Ureter (tissue), 1 donor: ENCODE measurements at regions not wholly inside any gene's neighbourhood (a gene's known extent, or its start where the extent isn't known, plus 50 kb on each side); places are given as distances from the start of the nearest gene placed in this dataset.
"Not testable (repeated sequence)": the region's sequence is repeated elsewhere in the genome, so short reads cannot be mapped to it uniquely, and the experiment has no call there.

Source experiments
- DNase-seq: peaks from one replicate; pipeline ENCODE4 v3.0.0-alpha.2; 2020; ENCODE audit warnings: low spot score
- donor health status: DM: yes; HTN: yes; CAD: no.

DNA sequence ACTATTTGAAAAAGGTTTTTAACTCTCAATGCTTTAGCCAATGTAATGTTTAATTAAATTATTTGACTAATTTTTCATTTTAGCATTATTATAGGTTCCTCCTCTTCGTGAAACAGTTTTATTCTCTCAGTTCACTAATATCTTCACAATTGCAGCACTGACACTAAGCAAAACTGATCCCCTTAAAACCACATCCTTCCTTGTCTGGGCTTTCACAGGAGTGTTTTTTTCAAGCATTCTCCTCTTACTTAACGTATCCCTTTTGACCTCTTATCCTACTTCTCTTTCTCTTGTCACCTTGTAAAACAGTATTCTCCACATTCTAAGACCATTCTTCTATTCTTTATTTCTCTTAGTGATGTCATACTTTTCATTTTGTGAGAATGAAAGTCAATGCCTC lies 112.8 kb downstream of the DSC3 start:
- no peak for DNase-seq

GRCh38 chr18:30929065-30929464 lies 113.5 kb downstream of the DSC3 start:
- DNase-seq, result no peak

DNA sequence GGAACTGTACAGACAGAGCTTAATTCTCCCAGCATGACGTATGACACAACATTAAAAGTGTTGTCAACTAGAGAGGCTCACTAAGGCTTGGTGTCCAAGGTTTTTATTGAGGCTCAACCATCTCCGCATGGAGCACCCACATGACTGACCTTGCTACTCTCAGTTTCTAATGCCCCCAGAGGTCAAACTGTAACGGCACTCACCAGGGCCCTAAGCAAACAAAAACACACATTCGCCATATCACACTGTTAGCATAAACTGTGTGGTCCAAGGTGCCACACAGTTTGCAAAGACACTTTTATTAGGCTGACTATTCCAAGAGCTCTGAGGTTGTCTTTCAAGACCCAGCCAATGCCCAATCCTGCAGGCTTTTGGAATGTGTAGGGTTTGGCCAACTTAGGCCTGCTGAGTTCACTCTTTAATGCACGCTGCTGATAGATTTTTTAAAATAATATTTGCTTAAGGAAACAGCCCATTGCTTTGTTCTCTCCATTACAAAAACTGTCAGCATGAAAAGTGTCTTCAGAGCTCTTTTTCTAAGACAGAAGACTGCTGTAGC lies 114.9 kb downstream of the DSC3 start:
- DNase-seq, result no peak

DNA sequence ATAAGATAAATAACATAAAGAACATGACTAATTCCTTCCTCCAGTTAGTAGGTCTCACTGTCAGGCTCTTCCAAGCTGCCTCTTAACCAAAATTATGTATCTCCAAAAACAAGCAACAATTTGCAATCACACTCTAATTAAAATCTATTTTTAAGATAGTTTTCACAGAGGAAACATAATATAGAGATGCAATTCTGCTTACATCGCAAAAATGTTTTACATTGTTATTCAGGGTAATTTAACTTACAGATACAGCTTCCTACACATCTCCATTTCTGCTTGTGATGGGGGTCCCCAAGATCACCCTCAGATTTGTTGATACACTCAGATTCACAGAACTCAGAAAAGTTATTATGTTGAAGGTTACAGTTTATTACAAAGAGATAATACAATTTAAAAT lies 115.5 kb downstream of the DSC3 start:
- no peak for DNase-seq

GRCh38 chr18:30925795-30926194 lies 116.7 kb downstream of the DSC3 start:
- no peak for DNase-seq

DNA sequence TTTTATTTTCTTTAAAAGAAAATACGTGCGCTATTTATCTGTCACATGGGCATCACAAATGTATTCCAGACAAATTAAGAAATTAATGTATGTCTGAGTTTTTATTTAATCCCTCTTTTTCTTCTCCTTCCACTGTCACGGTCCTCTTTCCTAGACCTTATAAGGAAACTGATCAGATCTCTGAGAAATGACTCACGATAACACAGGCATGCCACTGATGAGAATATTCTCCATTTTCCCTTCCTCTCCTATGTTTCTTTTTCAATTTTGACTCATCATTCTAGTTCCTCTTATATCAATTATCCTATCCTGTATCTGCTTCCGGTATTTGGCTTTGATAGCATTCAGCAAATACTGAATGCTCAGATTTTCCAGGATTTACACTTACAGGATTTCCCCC lies 121.8 kb downstream of the DSC3 start:
- DNase-seq, result no peak

DNA sequence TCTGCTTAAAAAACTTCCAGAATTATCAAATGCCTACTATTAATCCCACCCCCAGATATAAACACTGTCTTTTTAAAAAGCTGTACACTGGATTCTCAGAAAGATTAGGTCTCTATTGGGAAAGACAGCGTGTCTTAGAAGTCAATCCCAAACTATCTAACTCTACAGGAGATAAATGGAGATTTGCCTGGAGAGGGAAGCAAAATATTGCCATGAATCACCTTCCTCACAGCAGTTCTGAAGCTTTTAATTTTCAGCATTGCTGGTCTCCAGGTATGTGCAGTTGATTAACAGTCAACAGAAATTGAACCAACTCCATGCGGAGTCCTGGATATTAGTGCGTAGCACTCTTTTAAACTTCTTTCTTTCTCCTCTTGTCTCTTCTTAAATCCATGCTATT lies 122.2 kb downstream of the DSC3 start:
- DNase-seq, result no peak

DNA sequence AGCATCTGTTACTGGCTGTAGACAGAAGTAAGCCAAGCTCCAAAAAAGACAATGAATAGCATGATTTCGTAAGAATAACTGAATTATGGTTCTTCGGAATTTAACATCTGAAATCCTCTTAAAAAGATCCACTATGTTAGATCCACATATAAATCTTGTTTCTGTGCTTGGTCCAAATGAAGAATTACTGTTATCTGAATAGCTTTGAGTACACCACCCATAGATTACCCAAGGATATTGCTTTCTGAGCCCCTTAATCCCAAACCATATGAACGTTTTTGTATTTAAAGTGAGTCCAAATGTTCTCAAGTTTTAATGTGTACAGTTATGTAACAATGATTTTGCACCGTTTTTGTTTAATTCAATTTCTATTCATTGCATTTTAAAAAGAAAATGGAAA lies 124.9 kb downstream of the DSC3 start:
- no peak for DNase-seq

DNA sequence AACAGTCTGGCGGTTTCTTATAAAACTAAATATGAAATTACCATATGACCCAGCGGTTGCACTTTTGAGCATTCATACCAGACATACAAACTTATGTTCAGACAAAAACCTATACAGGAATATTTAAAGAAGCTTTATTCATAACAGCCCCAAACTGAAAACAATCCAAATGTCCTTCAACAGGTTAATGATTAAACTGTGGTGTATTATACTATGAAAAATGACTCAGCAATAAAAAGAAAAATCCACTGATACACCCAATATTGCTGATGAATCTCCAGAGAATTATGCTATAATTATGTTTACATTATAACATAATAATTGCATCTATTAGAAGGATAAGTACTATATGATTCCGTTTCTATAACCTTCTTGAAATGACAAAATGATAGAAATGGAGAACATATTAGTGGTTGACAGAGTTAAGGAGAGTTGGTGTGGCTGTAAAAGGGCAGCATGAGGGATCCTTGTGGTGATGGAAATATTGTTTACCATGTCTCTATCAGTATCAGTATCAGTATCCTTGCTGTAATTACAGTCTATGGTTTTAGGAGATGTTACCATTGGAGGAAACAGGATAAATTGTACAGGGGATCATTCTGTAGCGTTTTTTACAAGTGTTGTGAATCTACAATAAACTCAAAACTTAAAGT lies 127.1 kb downstream of the DSC3 start:
- no peak for DNase-seq

- DNase-seq, result no peak
Measured at GRCh38 chr18:30908381-30908780, 134.2 kb downstream of the DSC3 start.

DNA sequence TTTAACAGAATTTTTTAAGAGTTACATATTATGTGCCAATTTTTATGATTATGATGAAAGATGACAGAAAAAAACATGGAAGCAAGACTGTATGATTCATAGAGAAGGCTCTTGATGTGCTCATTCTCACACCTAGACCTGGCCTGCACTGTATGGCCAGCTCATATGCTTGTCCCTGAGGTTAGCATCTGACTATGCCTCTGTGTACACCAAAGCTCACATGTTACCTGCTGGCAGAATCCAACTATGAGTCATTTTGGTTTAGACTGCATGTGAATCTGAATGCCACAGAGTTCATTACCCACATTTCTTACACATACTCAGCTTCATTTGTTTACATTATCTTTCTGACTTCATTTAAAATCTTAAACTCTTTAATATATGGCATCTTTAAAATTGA lies 139.0 kb downstream of the DSC3 start:
- DNase-seq, result no peak

DNA sequence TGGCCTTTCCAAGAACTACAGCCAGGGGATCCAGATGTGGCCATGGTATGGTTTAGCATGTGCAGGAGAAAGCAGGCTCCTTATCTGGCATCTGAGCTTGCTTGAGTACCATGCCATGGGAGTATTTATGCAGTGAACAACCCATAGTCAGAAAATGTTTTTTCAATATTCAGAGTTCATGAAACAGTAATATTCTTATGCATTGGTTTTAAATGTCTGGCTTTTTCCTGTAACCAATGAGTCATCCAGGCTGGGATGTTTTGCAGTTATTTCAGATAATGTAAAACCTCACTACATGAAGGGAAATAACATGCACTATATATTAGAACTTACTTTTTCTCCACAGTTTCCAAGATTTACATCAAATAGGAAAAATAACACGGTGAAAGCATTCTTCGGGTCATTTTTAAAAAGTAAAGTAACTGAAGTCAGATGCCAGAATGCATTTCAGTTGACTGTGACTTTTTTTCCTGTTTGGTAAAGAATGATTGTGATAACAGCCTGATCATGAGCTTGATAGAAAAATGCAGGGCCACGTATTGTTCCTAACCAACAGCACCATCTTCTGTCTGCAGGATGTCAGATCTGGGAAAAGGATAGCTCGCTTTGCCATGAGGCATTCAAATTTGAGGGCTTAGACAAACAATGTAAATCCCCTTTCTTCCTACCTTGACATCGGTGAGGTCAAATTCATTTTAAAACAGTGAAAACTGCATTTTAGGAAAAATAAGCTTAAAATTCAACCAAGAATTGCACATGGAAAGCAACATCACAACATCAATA lies 152.8 kb downstream of the DSC3 start:
- no peak for DNase-seq

DNA sequence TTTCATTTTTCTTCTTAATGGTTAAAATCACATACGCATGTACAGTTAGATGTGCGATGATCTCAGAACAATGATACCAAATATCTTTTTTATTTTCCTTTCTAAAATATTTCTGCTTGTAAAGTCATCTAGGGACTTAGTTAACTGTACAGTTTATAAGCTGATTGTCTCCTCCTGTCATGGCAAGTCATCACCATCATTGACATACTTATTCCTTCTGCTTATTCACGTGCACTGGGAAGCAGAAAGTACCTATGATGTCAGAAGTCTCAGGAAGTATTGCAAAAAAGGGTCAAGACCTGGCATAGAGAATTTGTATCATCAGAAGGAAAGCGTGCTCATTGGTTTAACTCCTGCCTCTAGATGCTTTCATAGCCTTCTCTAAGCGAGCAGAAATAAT lies 154.2 kb downstream of the DSC3 start:
- no peak for DNase-seq

DNA sequence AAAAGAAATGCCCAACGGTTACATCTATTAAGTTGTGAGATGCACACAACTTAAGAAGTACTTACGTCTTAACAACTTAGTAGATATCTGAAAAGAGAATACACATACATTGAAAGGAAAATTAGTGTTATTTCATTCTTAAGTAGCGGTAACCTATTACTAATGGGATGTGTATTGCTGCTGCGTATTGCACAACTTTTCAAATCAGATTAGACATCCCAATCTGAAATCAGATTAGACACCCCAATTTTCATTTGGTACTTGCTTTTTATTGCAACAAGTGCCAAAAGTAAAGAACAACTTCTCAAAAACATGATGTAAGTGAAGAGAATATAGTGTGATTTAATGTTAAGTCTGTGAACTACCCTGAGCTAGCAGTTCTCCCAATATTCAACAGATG lies 155.5 kb downstream of the DSC3 start:
- no peak for DNase-seq

DNA sequence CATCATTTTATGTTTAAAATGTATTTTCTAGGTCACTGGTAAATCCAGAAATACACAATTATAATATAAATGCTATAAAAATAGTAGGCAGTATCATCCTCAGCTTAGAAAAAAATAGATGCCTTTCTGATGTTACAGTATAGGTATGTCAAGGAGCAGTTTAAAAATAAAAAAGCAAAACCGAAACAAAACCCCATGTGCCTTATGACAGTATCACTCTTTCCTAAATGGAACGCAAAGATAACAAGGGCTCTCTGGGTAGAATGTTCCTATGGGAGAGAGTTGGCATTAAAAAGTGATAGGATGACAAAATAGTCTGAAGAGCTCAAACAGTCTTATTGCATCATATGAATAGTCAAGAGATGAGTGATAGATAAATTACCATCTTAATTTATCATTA lies 172.1 kb downstream of the DSC3 start:
- no peak for DNase-seq

- no peak for DNase-seq
Measured at GRCh38 chr18:30862900-30863299, 179.6 kb downstream of the DSC3 start.

DNA sequence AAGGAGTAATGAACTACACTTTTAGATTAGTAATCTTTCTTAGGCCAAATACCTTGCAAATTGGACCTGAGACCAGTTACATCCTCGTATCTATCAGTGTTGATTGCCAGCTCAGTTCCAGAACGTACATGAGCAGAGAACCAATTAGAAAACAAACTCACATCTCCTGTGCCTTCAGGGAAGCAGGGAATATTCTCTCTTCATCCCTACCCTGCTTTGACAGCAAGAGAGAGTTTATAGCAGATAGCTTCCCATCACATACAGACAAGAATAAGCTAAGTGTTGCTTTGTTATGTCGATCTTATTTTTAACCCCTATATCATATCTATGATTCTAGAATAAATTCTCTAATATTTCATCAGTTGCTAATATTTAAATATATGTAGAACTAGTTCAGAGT lies 181.8 kb downstream of the DSC3 start:
- no peak for DNase-seq

- no peak for DNase-seq
Measured at GRCh38 chr18:30859036-30859435, 183.5 kb downstream of the DSC3 start.

DNA sequence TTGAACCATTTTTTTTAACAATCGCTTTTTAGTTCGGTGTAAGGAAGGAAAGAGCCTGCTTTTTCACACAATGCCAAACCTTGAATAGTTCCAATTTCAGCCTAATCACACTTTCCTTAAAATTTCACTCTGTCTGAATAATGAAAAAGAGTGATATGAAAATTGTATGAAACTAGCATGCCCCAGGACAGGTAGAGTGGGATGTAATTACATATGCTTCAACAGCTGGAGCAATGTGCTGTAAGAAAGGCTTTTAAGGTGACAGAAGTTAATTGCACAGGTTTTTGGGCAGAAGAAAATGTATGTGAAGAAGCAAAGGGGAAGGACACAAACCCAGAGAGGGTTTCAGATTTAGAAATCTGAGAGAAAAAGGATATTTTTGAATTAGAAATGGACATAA lies 184.0 kb downstream of the DSC3 start:
- no peak for DNase-seq

DNA sequence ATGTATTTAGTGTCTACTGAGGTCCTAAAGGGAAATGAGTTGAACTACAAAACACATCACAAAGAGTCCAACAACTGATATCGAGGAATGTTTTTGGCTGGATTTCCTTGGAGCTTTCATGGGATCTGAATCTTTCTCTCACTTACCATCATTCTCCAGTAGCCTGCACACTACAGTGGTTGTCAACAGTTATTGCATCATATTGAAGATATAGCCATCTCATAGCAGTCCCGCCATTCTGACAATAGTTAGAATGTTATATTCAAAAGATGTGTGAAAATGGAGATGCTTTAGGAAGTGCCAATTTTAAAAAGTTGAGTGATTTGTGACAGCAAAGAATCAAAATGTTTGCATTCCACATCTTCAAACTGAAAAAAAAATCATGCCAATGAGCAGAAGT lies 186.8 kb downstream of the DSC3 start:
- DNase-seq, result no peak

- DNase-seq, result no peak
Measured at GRCh38 chr18:30852980-30853379, 189.6 kb downstream of the DSC3 start.

DNA sequence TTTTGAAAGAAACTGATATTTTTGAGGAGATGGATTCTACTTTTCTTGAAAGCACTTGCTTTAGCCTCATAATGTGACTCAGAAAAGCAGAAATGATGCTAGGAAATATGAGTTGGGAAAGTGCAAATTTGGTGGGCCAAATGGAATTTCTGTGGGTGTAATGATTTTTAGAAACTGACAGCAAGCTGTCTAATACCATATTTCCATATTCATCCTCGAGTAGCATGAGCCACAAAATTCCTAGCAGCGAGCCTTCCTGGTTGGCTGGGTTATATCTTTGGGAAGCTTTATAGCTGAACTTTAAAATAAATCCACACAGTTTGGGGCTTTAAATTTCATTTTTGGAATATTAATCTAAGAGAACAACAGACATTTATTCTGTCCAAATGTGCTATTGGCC lies 190.0 kb downstream of the DSC3 start:
- no peak for DNase-seq

GRCh38 chr18:30839056-30839561 lies 203.4 kb downstream of the DSC3 start:
- not testable (repeated sequence) for DNase-seq
